Adrenal gland (tissue), 5 donors: ENCODE measurements at regions not wholly inside any gene's neighbourhood (a gene's known extent, or its start where the extent isn't known, plus 50 kb on each side); places are given as distances from the start of the nearest gene placed in this dataset.
"Not testable (repeated sequence)": the region's sequence is repeated elsewhere in the genome, so short reads cannot be mapped to it uniquely, and the experiment has no call there.

Experiments
- POLR2A ChIP-seq, 2 donors: fragments of 450-650 bp; IDR thresholded peaks; one replicate each; pipeline ENCODE4 v1.6.1; 2017; ENCODE audit warnings: antibody characterized with exemption in 2 of 2, mild to moderate bottlenecking in 2 of 2, moderate library complexity in 1 of 2
- TF ChIP-seq, protein P1 (sequence below), 6 experiments: fragments of 450-650 bp in 4 of 6; fragments of 200-600 bp in 2 of 6; sonication (generic) in 1 of 6; IDR thresholded peaks; 1 replicate in 5 of 6; 2 replicates in 1 of 6; pipeline versions ENCODE4 v1.5.1 to v1.8.0; 2016 to 2021; ENCODE audit warnings: antibody characterized with exemption in 6 of 6, mild to moderate bottlenecking in 2 of 6, moderate library complexity in 1 of 6
- donor health status: DM: no; HTN: no; CAD: no.

DNA sequence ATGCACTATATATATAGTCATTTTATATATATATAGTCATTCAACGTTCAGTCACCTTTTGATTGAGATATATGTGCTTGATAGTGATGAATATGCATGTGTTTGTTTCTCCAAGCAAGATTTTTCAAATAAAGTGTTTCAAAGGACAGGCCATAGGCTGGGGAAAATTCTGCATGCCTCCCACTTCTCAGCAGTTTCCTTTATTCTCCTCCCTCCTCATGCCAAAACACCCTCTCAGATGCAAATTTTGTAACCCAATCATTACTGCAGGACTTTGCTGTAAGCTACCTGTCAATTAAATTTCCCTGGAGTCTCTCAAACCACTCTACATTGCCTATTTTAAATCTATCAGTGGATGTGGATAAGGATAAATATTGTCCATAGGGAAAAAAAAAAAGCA, 65.6 kb upstream of the SLC39A8 start:
- TF ChIP-seq, protein P1, sequence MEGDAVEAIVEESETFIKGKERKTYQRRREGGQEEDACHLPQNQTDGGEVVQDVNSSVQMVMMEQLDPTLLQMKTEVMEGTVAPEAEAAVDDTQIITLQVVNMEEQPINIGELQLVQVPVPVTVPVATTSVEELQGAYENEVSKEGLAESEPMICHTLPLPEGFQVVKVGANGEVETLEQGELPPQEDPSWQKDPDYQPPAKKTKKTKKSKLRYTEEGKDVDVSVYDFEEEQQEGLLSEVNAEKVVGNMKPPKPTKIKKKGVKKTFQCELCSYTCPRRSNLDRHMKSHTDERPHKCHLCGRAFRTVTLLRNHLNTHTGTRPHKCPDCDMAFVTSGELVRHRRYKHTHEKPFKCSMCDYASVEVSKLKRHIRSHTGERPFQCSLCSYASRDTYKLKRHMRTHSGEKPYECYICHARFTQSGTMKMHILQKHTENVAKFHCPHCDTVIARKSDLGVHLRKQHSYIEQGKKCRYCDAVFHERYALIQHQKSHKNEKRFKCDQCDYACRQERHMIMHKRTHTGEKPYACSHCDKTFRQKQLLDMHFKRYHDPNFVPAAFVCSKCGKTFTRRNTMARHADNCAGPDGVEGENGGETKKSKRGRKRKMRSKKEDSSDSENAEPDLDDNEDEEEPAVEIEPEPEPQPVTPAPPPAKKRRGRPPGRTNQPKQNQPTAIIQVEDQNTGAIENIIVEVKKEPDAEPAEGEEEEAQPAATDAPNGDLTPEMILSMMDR (IDR thresholded peaks at IDR 0.05) = not testable (repeated sequence)
- TF ChIP-seq POLR2A (IDR thresholded peaks at IDR 0.05) = not testable (repeated sequence)
